RWPE2 (cell line): ENCODE measurements at regions not wholly inside any gene's neighbourhood (a gene's known extent, or its start where the extent isn't known, plus 50 kb on each side); places are given as distances from the start of the nearest gene placed in this dataset.

Experiments used
- ATAC-seq: fragments of 200-7000 bp; cut with Tn5 transposase; 3 replicates; pipeline ENCODE4 v1.9.1; 2021; ENCODE audit warnings: low read depth
- DNase-seq: peaks from one replicate; pipeline ENCODE4 v3.0.0-alpha.2; 2020; ENCODE audit warnings: low spot score
- H3K27ac ChIP-seq: fragments of 450-650 bp; 2 replicates; pipeline ENCODE4 v1.5.1; 2017; ENCODE audit warnings: mild to moderate bottlenecking; ENCODE audit not compliant: poor library complexity, severe bottlenecking
- H3K27me3 ChIP-seq: fragments of 250-450 bp; sonication (Bioruptor Pico); 2 replicates; pipeline ENCODE4 v1.5.1; 2021; ENCODE audit warnings: mild to moderate bottlenecking, moderate library complexity; ENCODE audit not compliant: insufficient read depth, poor library complexity, severe bottlenecking
- H3K36me3 ChIP-seq: fragments of 250-450 bp; sonication (Bioruptor Pico); 2 replicates; pipeline ENCODE4 v1.5.1; 2020; ENCODE audit warnings: low read depth, mild to moderate bottlenecking, moderate library complexity
- H3K4me1 ChIP-seq: fragments of 250-450 bp; sonication (Bioruptor Pico); 2 replicates; pipeline ENCODE4 v1.5.1; 2021; ENCODE audit warnings: mild to moderate bottlenecking, moderate library complexity; ENCODE audit not compliant: insufficient read depth, poor library complexity, severe bottlenecking
- H3K4me3 ChIP-seq: fragments of 250-450 bp; sonication (Bioruptor Pico); 2 replicates; pipeline ENCODE4 v1.5.1; 2021; ENCODE audit warnings: mild to moderate bottlenecking, moderate library complexity; ENCODE audit not compliant: severe bottlenecking
- H3K9me3 ChIP-seq: fragments of 250-450 bp; sonication (Bioruptor Pico); 2 replicates; pipeline ENCODE4 v1.5.1; 2021; ENCODE audit warnings: mild to moderate bottlenecking, moderate library complexity; ENCODE audit not compliant: severe bottlenecking
- CTCF ChIP-seq: fragments of 450-650 bp; IDR thresholded peaks from one replicate; pipeline ENCODE4 v1.5.1; 2017; ENCODE audit warnings: mild to moderate bottlenecking, moderate library complexity; ENCODE audit not compliant: poor library complexity, severe bottlenecking

GRCh38 chr5:98443881-98444280 lies 329.6 kb upstream of the RGMB start:
- Histone ChIP-seq H3K27me3 (no peaks in the 10 kb centered on the region), H3K36me3 (no peaks in the 10 kb centered on the region), H3K27ac (no peak overlapping the region), H3K4me1 (no peaks in the 10 kb centered on the region), H3K9me3 (peaks cover 8% of the 10 kb centered on the region), H3K4me3 (no peak overlapping the region)
- TF ChIP-seq CTCF: no peak
- DNase-seq: no peak
- no peak for ATAC-seq

GRCh38 chr5:98453296-98453695 lies 320.2 kb upstream of the RGMB start:
- ATAC-seq (no peak), DNase-seq (no peak)
- H3K27ac ChIP-seq: no peak overlapping the region
- TF ChIP-seq CTCF: no peak
- H3K36me3 ChIP-seq: no peaks in the 10 kb centered on the region
- no peaks in the 10 kb centered on the region for H3K27me3 ChIP-seq
- no peak overlapping the region for H3K4me3 ChIP-seq
- H3K9me3 ChIP-seq: no peaks in the 10 kb centered on the region
- H3K4me1 ChIP-seq: peaks cover 19% of the 10 kb centered on the region

GRCh38 chr5:98454407-98454806 lies 319.1 kb upstream of the RGMB start:
- DNase-seq: no peak
- H3K4me3 ChIP-seq: no peak overlapping the region
- TF ChIP-seq CTCF: no peak
- H3K9me3 ChIP-seq: no peaks in the 10 kb centered on the region
- no peaks in the 10 kb centered on the region for H3K27me3 ChIP-seq
- ATAC-seq: peak; percentile 30; the same call in 1 of the 3 replicates
- no peaks in the 10 kb centered on the region for H3K36me3 ChIP-seq
- H3K27ac ChIP-seq: peak overlapping the region; percentile 75
- peaks cover 19% of the 10 kb centered on the region for H3K4me1 ChIP-seq

- Histone ChIP-seq H3K4me3 (no peak overlapping the region), H3K36me3 (no peaks in the 10 kb centered on the region), H3K27ac (peak overlapping the region; percentile 75), H3K4me1 (peaks cover 19% of the 10 kb centered on the region), H3K27me3 (no peaks in the 10 kb centered on the region), H3K9me3 (no peaks in the 10 kb centered on the region)
- DNase-seq (no peak), ATAC-seq (peak; percentile 99)
- TF ChIP-seq CTCF: peak; percentile 88
These were observed 318.6 kb upstream of the RGMB start for GRCh38 chr5:98454904-98455303.

GRCh38 chr5:98455665-98456064 lies 317.8 kb upstream of the RGMB start:
- H3K4me1 ChIP-seq: peaks cover 19% of the 10 kb centered on the region
- no peaks in the 10 kb centered on the region for H3K27me3 ChIP-seq
- H3K27ac ChIP-seq: peak overlapping the region; percentile 75
- H3K9me3 ChIP-seq: no peaks in the 10 kb centered on the region
- no peaks in the 10 kb centered on the region for H3K36me3 ChIP-seq
- no peak overlapping the region for H3K4me3 ChIP-seq
- no peak for DNase-seq
- ATAC-seq: no peak
- TF ChIP-seq CTCF: no peak
